Skeletal muscle satellite cell (primary cell): ENCODE measurements at regions not wholly inside any gene's neighbourhood (a gene's known extent, or its start where the extent isn't known, plus 50 kb on each side); places are given as distances from the start of the nearest gene placed in this dataset.
"Not testable (repeated sequence)": the region's sequence is repeated elsewhere in the genome, so short reads cannot be mapped to it uniquely, and the experiment has no call there.

Source experiments
- H3K27me3 ChIP-seq: 2 replicates; pipeline ENCODE4 v1.7.0; 2013; ENCODE audit warnings: low read length; ENCODE audit not compliant: control insufficient read depth, insufficient read depth
- H3K36me3 ChIP-seq: 2 replicates; pipeline ENCODE4 v1.7.0; 2013; ENCODE audit warnings: mild to moderate bottlenecking, control low read depth, low read length; ENCODE audit not compliant: insufficient read depth
- H3K4me1 ChIP-seq: 2 replicates; pipeline ENCODE4 v1.7.0; 2013; ENCODE audit warnings: low read length; ENCODE audit not compliant: control insufficient read depth, insufficient read depth
- H3K4me2 ChIP-seq: 2 replicates; pipeline ENCODE4 v1.7.0; 2013; ENCODE audit warnings: mild to moderate bottlenecking, low read length
- H3K4me3 ChIP-seq: 2 replicates; pipeline ENCODE4 v1.7.0; 2013; ENCODE audit warnings: low read length
- H3K9ac ChIP-seq: 2 replicates; pipeline ENCODE4 v1.7.0; 2013; ENCODE audit warnings: mild to moderate bottlenecking, low read depth, low read length, moderate library complexity
- H3K9me3 ChIP-seq: replicated peaks from 2 replicates; pipeline ENCODE4 v1.7.0; 2013; ENCODE audit warnings: mild to moderate bottlenecking, control low read depth, low read length

DNA sequence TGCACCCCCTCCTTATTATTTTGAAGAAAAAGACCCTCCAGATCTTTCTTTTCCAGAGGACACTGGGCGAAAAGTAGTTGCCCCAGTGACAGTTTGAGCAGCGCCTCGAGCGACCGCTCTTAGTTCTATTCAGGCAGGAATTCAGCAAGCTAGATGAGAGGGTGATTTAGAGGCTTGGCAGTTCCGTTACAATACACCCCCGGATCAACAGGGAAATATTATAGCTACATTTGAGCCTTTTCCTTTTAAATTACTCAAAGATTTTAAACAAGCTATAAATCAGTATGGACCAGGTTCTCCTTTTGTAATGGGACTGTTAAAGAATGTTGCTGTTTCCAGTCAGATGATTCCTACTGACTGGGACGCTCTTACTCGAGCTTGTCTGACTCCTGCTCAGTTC lies 99.2 kb upstream of the EIF5 start:
- H3K27me3 ChIP-seq = peaks cover 22% of the 10 kb centered on the region
- H3K4me3 ChIP-seq, H3K9ac ChIP-seq, H3K4me1 ChIP-seq, H3K4me2 ChIP-seq, H3K36me3 ChIP-seq, H3K9me3 ChIP-seq: not testable (repeated sequence)

DNA sequence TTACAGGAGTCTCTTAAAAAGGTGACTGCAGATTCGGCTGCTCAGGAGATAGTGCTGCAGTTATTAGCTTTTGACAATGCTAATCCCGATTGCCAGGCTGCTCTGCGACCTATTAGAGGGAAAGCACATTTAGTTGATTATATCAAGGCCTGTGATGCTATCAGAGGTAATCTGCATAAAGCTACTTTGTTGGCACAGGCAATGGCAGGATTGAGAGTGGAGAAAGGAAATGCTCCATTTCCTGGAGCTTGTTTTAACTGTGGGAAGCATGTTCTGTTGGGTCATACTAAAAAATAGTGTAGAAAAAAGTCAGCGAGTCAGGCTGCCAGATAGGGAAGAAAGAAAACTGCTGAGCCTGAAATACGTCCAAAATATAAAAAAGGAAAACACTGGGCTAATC lies 98.5 kb upstream of the EIF5 start:
- not testable (repeated sequence) for H3K36me3 ChIP-seq, H3K9me3 ChIP-seq, H3K4me2 ChIP-seq, H3K4me3 ChIP-seq, H3K9ac ChIP-seq, H3K4me1 ChIP-seq
- peaks cover 25% of the 10 kb centered on the region for H3K27me3 ChIP-seq

DNA sequence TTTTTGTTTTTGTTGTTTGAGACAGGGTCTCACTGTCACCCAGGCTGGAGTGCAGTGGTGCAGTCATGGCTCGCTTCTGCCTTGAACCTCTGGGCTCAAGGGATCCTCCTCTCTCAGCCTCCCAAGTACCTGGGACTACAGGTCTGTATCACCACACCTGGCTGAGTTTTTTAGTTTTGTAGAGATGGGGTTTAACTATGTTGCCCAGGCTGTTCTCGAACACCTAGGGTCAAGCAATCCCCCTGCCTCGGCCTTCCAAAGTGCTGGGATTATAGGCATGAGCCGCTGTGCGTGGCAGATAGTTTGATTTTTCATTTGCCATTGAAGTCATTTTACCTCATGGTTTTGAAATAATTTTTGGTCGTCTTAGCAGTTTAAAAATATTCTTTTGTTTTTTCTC lies 94.3 kb upstream of the EIF5 start:
- no peaks in the 10 kb centered on the region for H3K4me1 ChIP-seq
- peaks cover 39% of the 10 kb centered on the region for H3K27me3 ChIP-seq
- H3K36me3 ChIP-seq = no peaks in the 10 kb centered on the region
- H3K4me2 ChIP-seq = no peak overlapping the region
- H3K4me3 ChIP-seq = no peak overlapping the region
- no peaks in the 10 kb centered on the region for H3K9me3 ChIP-seq
- H3K9ac ChIP-seq = no peak overlapping the region

DNA sequence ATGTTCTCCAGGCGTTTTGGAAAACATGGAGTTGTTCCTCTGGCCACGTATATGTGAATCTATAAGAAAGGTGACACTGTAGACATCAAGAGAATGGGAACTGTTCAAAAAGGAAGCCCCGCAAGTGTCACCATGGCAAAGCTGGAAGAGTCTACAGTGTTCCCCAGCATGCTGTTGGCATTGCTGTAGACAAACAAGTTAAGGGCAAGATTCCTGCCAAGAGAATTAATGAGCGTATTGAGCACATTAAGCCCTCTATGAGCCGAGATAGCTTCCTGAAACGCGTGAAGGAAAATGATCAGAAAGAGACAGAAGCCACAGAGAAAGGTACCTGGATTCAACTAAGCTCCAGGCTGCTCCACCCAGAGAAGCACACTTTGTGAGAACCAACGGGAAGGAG lies 92.5 kb upstream of the EIF5 start:
- H3K4me1 ChIP-seq = peaks cover 3% of the 10 kb centered on the region
- H3K27me3 ChIP-seq = peaks cover 31% of the 10 kb centered on the region
- no peaks in the 10 kb centered on the region for H3K9me3 ChIP-seq
- no peak overlapping the region for H3K9ac ChIP-seq
- no peak overlapping the region for H3K4me2 ChIP-seq
- H3K4me3 ChIP-seq = no peak overlapping the region
- no peaks in the 10 kb centered on the region for H3K36me3 ChIP-seq

DNA sequence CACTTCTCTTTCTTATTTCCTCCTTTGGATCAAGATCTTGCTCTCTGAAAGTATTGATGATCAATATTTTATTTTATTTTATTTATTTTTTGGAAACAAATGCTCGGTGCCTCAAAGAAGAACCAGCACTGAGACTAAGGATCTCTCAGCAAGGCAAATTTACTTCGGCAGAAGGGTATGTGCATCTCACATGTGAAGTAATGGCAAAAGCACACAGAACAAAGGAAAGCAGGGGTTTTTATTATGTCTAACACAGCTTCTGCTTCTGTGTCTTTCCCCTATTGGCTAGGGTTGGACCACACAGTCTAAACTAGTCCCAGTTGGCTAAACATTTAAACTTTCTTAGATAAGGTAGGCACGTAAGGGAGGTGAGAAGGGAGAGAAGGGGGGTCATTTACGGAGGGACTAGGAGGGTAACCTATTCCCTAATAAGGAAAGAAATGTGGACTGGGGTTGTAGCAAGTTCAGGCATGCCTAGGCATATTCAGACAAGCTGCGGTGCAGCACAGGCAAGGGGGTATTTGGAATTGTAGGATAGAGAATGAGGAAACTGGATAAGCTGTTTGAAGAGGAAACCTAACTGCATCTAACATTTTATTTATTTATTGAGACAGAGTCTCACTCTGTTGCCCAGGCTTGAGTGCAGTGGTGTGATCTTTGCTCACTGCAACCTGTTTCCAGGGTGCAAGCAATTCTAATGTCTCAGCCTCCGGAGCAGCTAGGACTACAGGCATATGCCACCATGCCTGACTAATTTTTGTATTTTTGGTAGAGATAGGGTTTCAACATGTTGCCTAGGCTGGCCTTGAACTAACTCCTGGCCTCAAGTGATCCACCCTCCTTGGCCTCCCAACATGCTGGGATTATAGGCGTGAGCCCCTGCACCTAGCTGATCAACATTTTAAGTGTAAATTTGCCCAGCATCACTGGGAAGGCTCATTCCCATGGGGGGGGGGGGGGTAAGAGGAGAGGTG lies 90.0 kb upstream of the EIF5 start:
- Histone ChIP-seq H3K9me3 (no peaks in the 10 kb centered on the region), H3K9ac (no peak overlapping the region), H3K4me2 (no peak overlapping the region), H3K27me3 (peaks cover 34% of the 10 kb centered on the region), H3K4me1 (peaks cover 3% of the 10 kb centered on the region), H3K36me3 (no peaks in the 10 kb centered on the region), H3K4me3 (no peak overlapping the region)

DNA sequence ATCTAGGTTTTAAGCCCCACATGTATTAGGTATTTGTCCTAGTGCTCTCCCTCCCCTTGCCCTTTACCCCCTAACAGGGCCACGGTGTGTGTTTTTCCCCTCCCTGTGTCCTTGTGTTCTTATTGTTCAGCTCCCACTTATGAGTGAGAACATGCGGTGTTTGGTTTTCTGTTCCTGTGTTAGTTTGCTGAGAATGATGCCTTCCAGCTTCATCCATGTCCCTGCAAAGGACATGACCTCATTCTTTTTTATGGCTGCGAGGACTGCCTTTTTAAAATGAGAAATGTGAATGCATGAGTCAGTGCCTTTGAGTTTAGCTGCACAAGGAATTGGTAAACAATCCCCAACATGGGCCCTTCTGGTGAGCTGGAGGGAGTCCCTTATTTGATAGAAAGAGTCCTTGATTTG lies 88.4 kb upstream of the EIF5 start:
- H3K36me3 ChIP-seq, H3K4me3 ChIP-seq, H3K4me2 ChIP-seq, H3K4me1 ChIP-seq, H3K9me3 ChIP-seq, H3K9ac ChIP-seq: not testable (repeated sequence)
- H3K27me3 ChIP-seq = peaks cover 32% of the 10 kb centered on the region

DNA sequence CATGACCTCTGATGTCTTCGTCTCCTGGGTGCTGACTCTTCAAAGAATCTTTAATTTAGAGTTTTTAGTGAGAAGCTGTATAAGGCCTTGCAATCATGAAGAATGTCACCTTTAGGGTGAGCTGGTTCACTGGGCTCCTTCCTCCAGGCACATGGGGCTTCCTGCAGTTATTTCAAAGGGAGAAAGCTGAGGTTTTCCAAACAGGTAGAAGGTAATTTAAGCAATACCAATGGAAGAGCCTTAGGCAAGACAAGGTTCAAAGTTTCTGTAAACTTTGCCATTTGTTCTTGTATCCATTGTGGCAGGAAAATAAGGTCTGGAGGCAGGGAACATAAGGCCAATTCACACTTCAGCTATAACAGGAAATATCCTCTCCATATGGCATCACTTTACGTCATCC lies 88.0 kb upstream of the EIF5 start:
- H3K27me3 ChIP-seq = peaks cover 32% of the 10 kb centered on the region
- H3K4me2 ChIP-seq = no peak overlapping the region
- H3K4me3 ChIP-seq = no peak overlapping the region
- H3K9me3 ChIP-seq = no peaks in the 10 kb centered on the region
- peaks cover 3% of the 10 kb centered on the region for H3K4me1 ChIP-seq
- H3K9ac ChIP-seq = no peak overlapping the region
- H3K36me3 ChIP-seq = no peaks in the 10 kb centered on the region

DNA sequence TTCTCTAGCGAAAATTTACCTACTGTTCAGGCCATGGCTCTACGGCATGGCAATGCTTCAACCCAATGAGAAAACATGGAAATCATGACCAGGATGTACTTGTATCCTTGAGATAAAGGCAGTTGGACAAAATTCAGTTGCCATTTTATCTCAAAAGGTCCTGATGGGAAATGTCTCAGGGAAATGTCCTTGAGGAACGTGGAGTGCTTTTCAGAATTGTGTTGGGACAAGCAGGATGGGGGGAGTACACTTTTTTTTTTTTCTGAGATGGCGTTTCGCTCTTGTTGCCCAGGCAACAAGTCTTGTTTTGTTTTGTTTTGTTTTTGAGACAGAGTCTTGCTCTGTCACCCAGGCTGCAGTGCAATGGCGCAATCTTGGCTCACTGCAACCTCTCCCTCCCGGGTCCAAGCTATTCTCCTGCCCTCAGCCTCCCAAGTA lies 86.8 kb upstream of the EIF5 start:
- Histone ChIP-seq H3K36me3 (no peaks in the 10 kb centered on the region), H3K27me3 (peaks cover 27% of the 10 kb centered on the region), H3K9me3 (no peaks in the 10 kb centered on the region), H3K4me2 (no peak overlapping the region), H3K4me3 (no peak overlapping the region), H3K4me1 (peaks cover 3% of the 10 kb centered on the region), H3K9ac (no peak overlapping the region)

DNA sequence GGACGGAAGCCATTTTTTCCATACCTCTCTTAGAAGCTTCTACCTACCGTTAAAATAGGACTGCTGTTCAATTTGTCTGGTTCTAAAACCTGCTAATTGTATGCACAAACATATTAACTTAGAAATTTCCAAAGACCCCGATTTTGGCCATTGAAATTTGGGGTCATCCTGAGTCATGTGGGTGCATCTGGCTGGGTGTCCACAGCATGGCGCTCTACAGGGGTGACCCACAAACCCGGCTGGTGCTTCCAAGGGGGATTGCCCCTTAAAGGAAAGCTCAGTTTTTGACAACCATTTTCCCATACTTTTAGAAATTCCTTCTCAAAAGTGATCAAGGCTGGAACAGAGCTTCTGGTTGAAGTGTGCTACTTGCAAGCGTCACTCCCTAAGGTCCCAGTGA lies 83.9 kb upstream of the EIF5 start:
- H3K4me2 ChIP-seq = no peak overlapping the region
- H3K9ac ChIP-seq = no peak overlapping the region
- no peaks in the 10 kb centered on the region for H3K9me3 ChIP-seq
- no peak overlapping the region for H3K4me3 ChIP-seq
- no peaks in the 10 kb centered on the region for H3K36me3 ChIP-seq
- H3K27me3 ChIP-seq = peaks cover 26% of the 10 kb centered on the region
- peaks cover 3% of the 10 kb centered on the region for H3K4me1 ChIP-seq

DNA sequence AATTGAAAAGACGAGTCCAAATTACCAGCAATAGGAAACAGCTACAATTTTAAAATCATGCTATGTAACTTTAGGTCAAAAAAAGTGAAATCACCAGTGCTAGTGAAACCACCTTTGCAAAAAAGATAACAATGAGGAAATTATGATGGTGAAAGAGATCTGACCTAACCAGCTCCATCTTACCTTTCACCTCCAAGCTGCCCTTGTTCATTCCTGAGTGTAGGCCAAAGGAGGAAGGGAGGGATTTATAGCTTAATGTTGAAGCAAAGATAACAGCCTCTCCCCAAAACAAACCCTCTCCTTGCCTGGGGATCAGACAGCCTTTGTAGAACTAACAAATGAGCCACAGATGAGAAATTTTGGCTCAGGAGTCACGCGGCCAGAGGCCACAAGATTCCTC lies 83.2 kb upstream of the EIF5 start:
- peaks cover 30% of the 10 kb centered on the region for H3K27me3 ChIP-seq
- no peaks in the 10 kb centered on the region for H3K4me1 ChIP-seq
- no peaks in the 10 kb centered on the region for H3K36me3 ChIP-seq
- H3K9ac ChIP-seq = no peak overlapping the region
- no peak overlapping the region for H3K4me2 ChIP-seq
- no peaks in the 10 kb centered on the region for H3K9me3 ChIP-seq
- H3K4me3 ChIP-seq = no peak overlapping the region

DNA sequence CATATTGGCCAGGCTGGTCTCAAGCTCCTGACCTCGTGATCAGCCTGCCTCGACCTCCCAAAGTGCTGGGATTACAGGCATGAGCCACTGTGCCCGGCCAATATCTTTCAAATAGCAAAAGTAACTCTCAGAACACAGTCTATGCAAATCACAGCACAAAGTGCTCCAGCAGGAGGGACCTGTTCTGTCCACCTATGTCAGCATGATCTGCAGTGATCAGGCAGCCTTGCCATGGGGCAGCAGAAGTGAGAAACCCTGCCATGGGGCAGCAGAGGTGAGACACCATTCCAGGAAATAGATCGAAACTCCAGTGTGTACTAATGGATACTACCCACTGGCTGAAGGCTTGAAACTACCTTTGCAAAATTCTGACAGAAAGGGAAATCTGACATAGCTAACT lies 78.5 kb upstream of the EIF5 start:
- no peaks in the 10 kb centered on the region for H3K4me1 ChIP-seq
- H3K4me3 ChIP-seq = no peak overlapping the region
- no peak overlapping the region for H3K4me2 ChIP-seq
- no peaks in the 10 kb centered on the region for H3K36me3 ChIP-seq
- H3K27me3 ChIP-seq = peaks cover 34% of the 10 kb centered on the region
- no peaks in the 10 kb centered on the region for H3K9me3 ChIP-seq
- no peak overlapping the region for H3K9ac ChIP-seq

DNA sequence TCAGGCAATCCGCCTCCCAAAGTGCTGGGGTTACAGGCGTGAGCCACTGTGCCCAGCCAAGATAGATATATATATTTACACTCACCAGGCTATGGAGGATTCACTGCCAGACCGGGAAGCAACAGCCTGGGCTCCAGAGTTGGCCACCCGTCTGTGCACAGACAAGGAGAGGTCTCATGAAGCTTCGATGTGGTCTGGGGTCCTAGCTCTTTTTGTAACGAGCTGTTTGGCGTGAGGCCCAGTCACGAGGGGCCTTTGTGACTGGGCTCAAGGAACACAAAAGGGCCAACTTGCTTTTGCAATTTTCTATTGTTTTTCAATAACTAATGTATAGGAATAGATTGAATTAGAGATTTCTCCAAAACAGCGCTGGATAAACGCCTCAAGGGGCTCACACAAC lies 77.6 kb upstream of the EIF5 start:
- Histone ChIP-seq H3K4me2 (no peak overlapping the region), H3K36me3 (no peaks in the 10 kb centered on the region), H3K9me3 (no peaks in the 10 kb centered on the region), H3K4me3 (no peak overlapping the region), H3K4me1 (no peaks in the 10 kb centered on the region), H3K27me3 (peaks cover 27% of the 10 kb centered on the region), H3K9ac (no peak overlapping the region)
